ENCODE measurements at regions not wholly inside any gene's neighbourhood (a gene's known extent, or its start where the extent isn't known, plus 50 kb on each side); places are given as distances from the start of the nearest gene placed in this dataset.
"Not testable (repeated sequence)": the region's sequence is repeated elsewhere in the genome, so short reads cannot be mapped to it uniquely, and the experiment has no call there.

- H3K27ac ChIP-seq (ENCODE audit: low read depth, low read length) = no peak overlapping the region
- WGBS, 2 experiments (ENCODE audit: insufficient coverage in 1 of 2, insufficient read length in 1 of 2) = 93 to 97% methylated on average over 3 of the region's 3 CpGs
- no peaks in the 10 kb centered on the region for H3K27me3 ChIP-seq (ENCODE audit: control insufficient read depth, insufficient read depth, low read length, poor library complexity, severe bottlenecking)
- no peaks in the 10 kb centered on the region for H3K36me3 ChIP-seq (ENCODE audit: control insufficient read depth, insufficient read depth, low read length)
- H3K4me3 ChIP-seq (ENCODE audit: low read length) = no peak overlapping the region
- no peak for DNase-seq
- Mint-ChIP-seq H3K9me3 (peaks cover 4% of the 10 kb centered on the region), H3K4me1 (peaks cover 27% of the 10 kb centered on the region), H3K27me3 (ENCODE audit: insufficient read depth) (peaks cover 10% of the 10 kb centered on the region), H3K27ac (no peak overlapping the region), H3K36me3 (ENCODE audit: low read depth) (no peaks in the 10 kb centered on the region), H3K4me3 (no peak overlapping the region)
- H3K9me3 ChIP-seq (ENCODE audit: control insufficient read depth, low read length) = no peaks in the 10 kb centered on the region
- no peak for TF ChIP-seq CTCF (conservative IDR thresholded peaks at IDR 0.05)
- H3K4me1 ChIP-seq (ENCODE audit: control insufficient read depth, insufficient read depth, low read length) = peaks cover 6% of the 10 kb centered on the region
- no peak overlapping the region for H3K9ac ChIP-seq (ENCODE audit: extremely low read depth, low read length, poor library complexity, severe bottlenecking)
Observed at GRCh38 chr5:167426501-167426900, 864.9 kb upstream of the WWC1 start.

GRCh38 chr5:167427641-167428040 is 863.8 kb upstream of the WWC1 start:
- H3K9ac ChIP-seq (ENCODE audit: extremely low read depth, low read length, poor library complexity, severe bottlenecking); H3K9me3 ChIP-seq (ENCODE audit: control insufficient read depth, low read length); H3K4me1 ChIP-seq (ENCODE audit: control insufficient read depth, insufficient read depth, low read length); H3K36me3 ChIP-seq (ENCODE audit: control insufficient read depth, insufficient read depth, low read length); H3K4me3 Mint-ChIP-seq; H3K27ac Mint-ChIP-seq; H3K9me3 Mint-ChIP-seq; H3K36me3 Mint-ChIP-seq (ENCODE audit: low read depth); DNase-seq; H3K27me3 ChIP-seq (ENCODE audit: control insufficient read depth, insufficient read depth, low read length, poor library complexity, severe bottlenecking); H3K27ac ChIP-seq (ENCODE audit: low read depth, low read length); H3K4me3 ChIP-seq (ENCODE audit: low read length): not testable (repeated sequence)
- H3K4me1 Mint-ChIP-seq = peaks cover 24% of the 10 kb centered on the region
- WGBS, 2 experiments (ENCODE audit: insufficient coverage in 1 of 2, insufficient read length in 1 of 2) = 93 to 94% methylated on average over 4 to 10 of the region's 10 CpGs
- peaks cover 10% of the 10 kb centered on the region for H3K27me3 Mint-ChIP-seq (ENCODE audit: insufficient read depth)

- Histone ChIP-seq H3K27ac (ENCODE audit: low read depth, low read length) (no peak overlapping the region), H3K36me3 (ENCODE audit: control insufficient read depth, insufficient read depth, low read length) (no peaks in the 10 kb centered on the region), H3K9me3 (ENCODE audit: control insufficient read depth, low read length) (no peaks in the 10 kb centered on the region), H3K4me1 (ENCODE audit: control insufficient read depth, insufficient read depth, low read length) (no peaks in the 10 kb centered on the region), H3K9ac (ENCODE audit: extremely low read depth, low read length, poor library complexity, severe bottlenecking) (no peak overlapping the region), H3K4me3 (ENCODE audit: low read length) (no peak overlapping the region), H3K27me3 (ENCODE audit: control insufficient read depth, insufficient read depth, low read length, poor library complexity, severe bottlenecking) (no peaks in the 10 kb centered on the region)
- 50 to 57% methylated on average over 2 to 3 of the region's 3 CpGs for WGBS, 2 experiments (ENCODE audit: insufficient coverage in 1 of 2, insufficient read length in 1 of 2)
- Mint-ChIP-seq H3K4me1 (no peaks in the 10 kb centered on the region), H3K27ac (no peak overlapping the region), H3K9me3 (peaks cover 17% of the 10 kb centered on the region), H3K36me3 (ENCODE audit: low read depth) (peaks cover 3% of the 10 kb centered on the region), H3K4me3 (no peak overlapping the region), H3K27me3 (ENCODE audit: insufficient read depth) (no peaks in the 10 kb centered on the region)
- TF ChIP-seq CTCF (conservative IDR thresholded peaks at IDR 0.05) = no peak
- no peak for DNase-seq
Observed at GRCh38 chr5:167440846-167441245, 850.6 kb upstream of the WWC1 start.

- no peak overlapping the region for H3K27ac Mint-ChIP-seq
- no peak for DNase-seq
- no peaks in the 10 kb centered on the region for H3K27me3 Mint-ChIP-seq (ENCODE audit: insufficient read depth)
- Histone ChIP-seq H3K9me3 (ENCODE audit: control insufficient read depth, low read length) (no peaks in the 10 kb centered on the region), H3K4me3 (ENCODE audit: low read length) (no peak overlapping the region), H3K4me1 (ENCODE audit: control insufficient read depth, insufficient read depth, low read length) (no peaks in the 10 kb centered on the region), H3K9ac (ENCODE audit: extremely low read depth, low read length, poor library complexity, severe bottlenecking) (no peak overlapping the region), H3K36me3 (ENCODE audit: control insufficient read depth, insufficient read depth, low read length) (no peaks in the 10 kb centered on the region), H3K27ac (ENCODE audit: low read depth, low read length) (no peak overlapping the region), H3K27me3 (ENCODE audit: control insufficient read depth, insufficient read depth, low read length, poor library complexity, severe bottlenecking) (no peaks in the 10 kb centered on the region)
- H3K9me3 Mint-ChIP-seq = peaks cover 4% of the 10 kb centered on the region
- WGBS, 2 experiments (ENCODE audit: insufficient coverage in 1 of 2, insufficient read length in 1 of 2) = 93% methylated on average over 2 of the region's 2 CpGs; no CpG with 5 or more reads in 1 of the 2 experiments
- no peak for TF ChIP-seq CTCF (conservative IDR thresholded peaks at IDR 0.05)
- H3K36me3 Mint-ChIP-seq (ENCODE audit: low read depth) = peaks cover 3% of the 10 kb centered on the region
- peaks cover 5% of the 10 kb centered on the region for H3K4me1 Mint-ChIP-seq
- no peak overlapping the region for H3K4me3 Mint-ChIP-seq
Observed at GRCh38 chr5:167442922-167443321, 848.5 kb upstream of the WWC1 start.

All from endodermal cell (in vitro differentiated cells).